ENCODE measurements at regions not wholly inside any gene's neighbourhood (a gene's known extent, or its start where the extent isn't known, plus 50 kb on each side); places are given as distances from the start of the nearest gene placed in this dataset.

GRCh38 chr5:6046296-6046967 is 331.9 kb downstream of the MED10 start:
- Histone ChIP-seq H3K27me3 (ENCODE audit: insufficient read depth, low read depth, severe bottlenecking) (peaks cover 95% of the 10 kb centered on the region), H3K36me3 (no peaks in the 10 kb centered on the region), H3K9me3 (ENCODE audit: severe bottlenecking) (peaks cover 4% of the 10 kb centered on the region), H3K4me3 (ENCODE audit: low read depth, low read length) (no peak overlapping the region), H3K27ac (no peak overlapping the region)
- no peak for DNase-seq
- TF ChIP-seq, protein P1, sequence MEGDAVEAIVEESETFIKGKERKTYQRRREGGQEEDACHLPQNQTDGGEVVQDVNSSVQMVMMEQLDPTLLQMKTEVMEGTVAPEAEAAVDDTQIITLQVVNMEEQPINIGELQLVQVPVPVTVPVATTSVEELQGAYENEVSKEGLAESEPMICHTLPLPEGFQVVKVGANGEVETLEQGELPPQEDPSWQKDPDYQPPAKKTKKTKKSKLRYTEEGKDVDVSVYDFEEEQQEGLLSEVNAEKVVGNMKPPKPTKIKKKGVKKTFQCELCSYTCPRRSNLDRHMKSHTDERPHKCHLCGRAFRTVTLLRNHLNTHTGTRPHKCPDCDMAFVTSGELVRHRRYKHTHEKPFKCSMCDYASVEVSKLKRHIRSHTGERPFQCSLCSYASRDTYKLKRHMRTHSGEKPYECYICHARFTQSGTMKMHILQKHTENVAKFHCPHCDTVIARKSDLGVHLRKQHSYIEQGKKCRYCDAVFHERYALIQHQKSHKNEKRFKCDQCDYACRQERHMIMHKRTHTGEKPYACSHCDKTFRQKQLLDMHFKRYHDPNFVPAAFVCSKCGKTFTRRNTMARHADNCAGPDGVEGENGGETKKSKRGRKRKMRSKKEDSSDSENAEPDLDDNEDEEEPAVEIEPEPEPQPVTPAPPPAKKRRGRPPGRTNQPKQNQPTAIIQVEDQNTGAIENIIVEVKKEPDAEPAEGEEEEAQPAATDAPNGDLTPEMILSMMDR (IDR thresholded peaks at IDR 0.05; ENCODE audit: low read depth, low read length), result no peak

GRCh38 chr5:6043491-6044310 is 334.6 kb downstream of the MED10 start:
- DNase-seq, result no peak
- Histone ChIP-seq H3K27ac (no peak overlapping the region), H3K4me3 (ENCODE audit: low read depth, low read length) (no peak overlapping the region), H3K9me3 (ENCODE audit: severe bottlenecking) (no peaks in the 10 kb centered on the region), H3K36me3 (no peaks in the 10 kb centered on the region), H3K27me3 (ENCODE audit: insufficient read depth, low read depth, severe bottlenecking) (peaks cover 100% of the 10 kb centered on the region)
- TF ChIP-seq, protein P1 (IDR thresholded peaks at IDR 0.05; ENCODE audit: low read depth, low read length), result no peak

DNA sequence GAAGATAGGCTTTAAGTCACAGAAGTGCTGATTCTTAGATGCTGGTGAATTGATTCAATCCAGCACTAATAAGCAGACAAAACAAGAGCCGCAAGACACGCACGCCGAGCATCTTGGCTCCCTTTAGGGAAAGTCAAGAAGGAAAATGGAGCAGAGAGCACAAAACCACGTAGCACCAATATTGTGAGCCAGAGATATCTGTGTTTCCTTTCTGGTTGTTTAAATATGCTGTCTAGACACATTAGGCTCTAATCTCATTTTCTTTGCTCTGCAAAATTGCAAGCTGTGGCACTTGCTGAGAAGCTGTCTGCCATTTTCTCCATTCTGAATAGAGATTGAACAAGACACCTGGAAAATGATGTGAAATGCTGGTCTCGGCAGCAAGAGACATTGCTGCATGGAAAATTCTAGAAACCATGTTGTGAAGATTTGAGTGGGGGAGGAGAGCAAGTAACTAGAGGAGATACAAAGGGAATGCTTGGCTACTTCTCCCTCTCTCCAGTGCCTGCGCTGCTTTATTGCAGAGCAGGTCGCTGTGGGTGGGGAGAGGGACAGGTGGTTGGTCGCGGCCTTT is 336.3 kb downstream of the MED10 start:
- TF ChIP-seq, protein P1 (IDR thresholded peaks at IDR 0.05; ENCODE audit: low read depth, low read length), result no peak
- H3K4me3 ChIP-seq (ENCODE audit: low read depth, low read length), result no peak overlapping the region
- no peak for DNase-seq
- H3K9me3 ChIP-seq (ENCODE audit: severe bottlenecking), result no peaks in the 10 kb centered on the region
- peaks cover 100% of the 10 kb centered on the region for H3K27me3 ChIP-seq (ENCODE audit: insufficient read depth, low read depth, severe bottlenecking)
- H3K36me3 ChIP-seq, result no peaks in the 10 kb centered on the region
- H3K27ac ChIP-seq, result no peak overlapping the region

GRCh38 chr5:6039111-6039510 is 339.2 kb downstream of the MED10 start:
- TF ChIP-seq, protein P1 (IDR thresholded peaks at IDR 0.05; ENCODE audit: low read depth, low read length), result no peak
- H3K27me3 ChIP-seq (ENCODE audit: insufficient read depth, low read depth, severe bottlenecking), result peaks cover 92% of the 10 kb centered on the region
- no peak for DNase-seq
- H3K9me3 ChIP-seq (ENCODE audit: severe bottlenecking), result no peaks in the 10 kb centered on the region
- no peaks in the 10 kb centered on the region for H3K36me3 ChIP-seq
- H3K4me3 ChIP-seq (ENCODE audit: low read depth, low read length), result no peak overlapping the region
- no peak overlapping the region for H3K27ac ChIP-seq

DNA sequence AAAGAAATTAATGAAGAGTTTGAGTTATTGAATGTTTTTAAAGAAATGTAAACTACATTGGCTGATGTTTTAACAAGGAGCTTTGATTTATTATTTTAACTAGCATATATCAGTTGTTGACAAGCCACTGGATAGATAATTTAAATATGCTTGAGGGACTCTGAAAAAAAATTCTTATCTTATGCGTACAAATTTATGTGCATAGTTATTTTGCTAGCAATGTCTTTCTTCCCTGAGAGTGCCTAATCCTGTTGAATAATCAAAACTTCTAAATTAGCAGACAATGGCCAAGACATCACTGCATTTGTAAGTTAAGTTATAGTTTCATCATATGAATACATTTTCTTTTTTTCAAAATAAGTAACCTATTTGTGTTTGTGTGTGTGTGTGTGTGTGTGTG is 342.3 kb downstream of the MED10 start:
- Histone ChIP-seq H3K36me3 (no peaks in the 10 kb centered on the region), H3K27me3 (ENCODE audit: insufficient read depth, low read depth, severe bottlenecking) (peaks cover 87% of the 10 kb centered on the region), H3K9me3 (ENCODE audit: severe bottlenecking) (no peaks in the 10 kb centered on the region), H3K4me3 (ENCODE audit: low read depth, low read length) (no peak overlapping the region), H3K27ac (no peak overlapping the region)
- TF ChIP-seq, protein P1 (IDR thresholded peaks at IDR 0.05; ENCODE audit: low read depth, low read length), result no peak
- DNase-seq, result no peak
